ENCODE measurements at regions not wholly inside any gene's neighbourhood (a gene's known extent, or its start where the extent isn't known, plus 50 kb on each side); places are given as distances from the start of the nearest gene placed in this dataset.

GRCh38 chr6:16973051-16973450, 128.8 kb upstream of the STMND1 start:
- Histone ChIP-seq H3K9me2 (ENCODE audit: insufficient read depth) (no peaks in the 10 kb centered on the region), H3K36me3 (ENCODE audit: insufficient read depth) (no peaks in the 10 kb centered on the region), H3F3A (replicated peaks; ENCODE audit: low read depth) (no peaks in the 10 kb centered on the region), H3K79me2 (replicated peaks; ENCODE audit: insufficient read depth) (no peaks in the 10 kb centered on the region), H4K20me1 (replicated peaks; ENCODE audit: insufficient read depth) (no peaks in the 10 kb centered on the region; the same call in 1 of the 2 replicates), H3K4me2 (no peak overlapping the region), H3K27me3 (ENCODE audit: insufficient read depth) (no peaks in the 10 kb centered on the region), H3K27ac (ENCODE audit: low read depth) (no peak overlapping the region), H3K4me3 (no peak overlapping the region), H2AFZ (no peak overlapping the region), H3K4me1 (ENCODE audit: insufficient read depth) (no peaks in the 10 kb centered on the region)
- H3K4me3 Mint-ChIP-seq: no peak overlapping the region
- H3K4me1 Mint-ChIP-seq: no peaks in the 10 kb centered on the region; the same call in 2 of the 3 replicates
- DNase-seq (ENCODE audit: low spot score) (no peak), ATAC-seq (no peak)
- H3K9me3 Mint-ChIP-seq: no peaks in the 10 kb centered on the region
- no peaks in the 10 kb centered on the region for H3K27me3 Mint-ChIP-seq (ENCODE audit: insufficient read depth, low read depth, poor library complexity)
- TF ChIP-seq STAT1 (IDR thresholded peaks at IDR 0.05; ENCODE audit: unreplicated experiment) (no peak), REST (IDR thresholded peaks at IDR 0.05; ENCODE audit: unreplicated experiment) (no peak), POLR2AphosphoS5 (IDR thresholded peaks at IDR 0.05; ENCODE audit: low read depth) (no peak), NANOG (IDR thresholded peaks at IDR 0.05; ENCODE audit: borderline replicate concordance) (no peak), ETS1 (IDR thresholded peaks at IDR 0.05) (no peak), EZH2 (IDR thresholded peaks at IDR 0.05; ENCODE audit: low read depth, unreplicated experiment) (no peak), JUNB (IDR thresholded peaks at IDR 0.05; ENCODE audit: unreplicated experiment) (no peak), ZNF331 (CRISPR knock-in tag; IDR thresholded peaks at IDR 0.05; ENCODE audit: low read depth) (no peak), CTCF (conservative IDR thresholded peaks at IDR 0.05; ENCODE audit: low read depth in 2 of 2) (no peak), EZH2phosphoT487 (IDR thresholded peaks at IDR 0.05; ENCODE audit: unreplicated experiment) (no peak), ZNF114 (CRISPR knock-in tag; IDR thresholded peaks at IDR 0.05) (no peak), CREB1 (CRISPR knock-in tag; IDR thresholded peaks at IDR 0.05; ENCODE audit: low read depth) (no peak), ZNF462 (CRISPR knock-in tag; IDR thresholded peaks at IDR 0.05) (no peak)
- no peaks in the 10 kb centered on the region for H3K36me3 Mint-ChIP-seq (ENCODE audit: low read depth)
- H3K27ac Mint-ChIP-seq: no peak overlapping the region

Measured in GM23338 (cell line).